ENCODE measurements at regions not wholly inside any gene's neighbourhood (a gene's known extent, or its start where the extent isn't known, plus 50 kb on each side); places are given as distances from the start of the nearest gene placed in this dataset.

DNA sequence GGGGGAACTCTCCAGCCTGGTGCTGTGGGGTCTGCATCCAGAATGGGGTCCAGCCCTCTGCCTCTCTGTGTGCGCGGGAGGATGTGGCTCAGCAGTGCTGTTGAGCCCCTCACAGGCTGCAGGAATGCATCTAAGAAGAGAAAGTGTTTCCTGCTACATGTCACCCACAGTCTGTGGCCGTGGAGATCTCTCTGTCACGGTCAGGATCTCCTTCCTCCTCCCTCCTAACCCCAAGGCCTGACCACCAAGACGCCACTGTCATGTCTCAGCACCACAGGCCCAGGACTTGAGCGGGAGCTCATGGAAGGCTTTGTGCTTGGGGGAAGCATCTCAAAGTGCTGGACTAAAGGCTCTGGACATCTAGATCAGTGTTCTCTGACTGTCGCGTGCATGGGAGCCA is 90.1 kb downstream of the SREK1 start:
- no peaks in the 10 kb centered on the region for H3K36me3 ChIP-seq (ENCODE audit: insufficient read depth, low read length)
- H3K79me2 ChIP-seq (ENCODE audit: insufficient read depth, low read length): no peaks in the 10 kb centered on the region
- H3K4me2 ChIP-seq (ENCODE audit: low read length): no peak overlapping the region
- H2AFZ ChIP-seq (ENCODE audit: low read length): no peak overlapping the region
- H4K20me1 ChIP-seq (ENCODE audit: insufficient read depth, low read length): no peaks in the 10 kb centered on the region
- no peak overlapping the region for H3K9ac ChIP-seq (ENCODE audit: low read length)
- H3K27me3 ChIP-seq (ENCODE audit: insufficient read depth, low read length): no peaks in the 10 kb centered on the region; the same call in 1 of the 2 replicates
- H3F3A ChIP-seq (ENCODE audit: insufficient read depth, low read length): no peaks in the 10 kb centered on the region
- no peaks in the 10 kb centered on the region for H3K9me2 ChIP-seq (ENCODE audit: low read depth, low read length)
- no peak overlapping the region for H3K27ac ChIP-seq (ENCODE audit: low read depth, low read length, poor library complexity, severe bottlenecking)
- H3K4me1 ChIP-seq (ENCODE audit: insufficient read depth, low read length, severe bottlenecking): no peaks in the 10 kb centered on the region
- TF ChIP-seq EZH2 (IDR thresholded peaks at IDR 0.05; ENCODE audit: borderline replicate concordance, low read length): no peak
- TF ChIP-seq, protein P1, sequence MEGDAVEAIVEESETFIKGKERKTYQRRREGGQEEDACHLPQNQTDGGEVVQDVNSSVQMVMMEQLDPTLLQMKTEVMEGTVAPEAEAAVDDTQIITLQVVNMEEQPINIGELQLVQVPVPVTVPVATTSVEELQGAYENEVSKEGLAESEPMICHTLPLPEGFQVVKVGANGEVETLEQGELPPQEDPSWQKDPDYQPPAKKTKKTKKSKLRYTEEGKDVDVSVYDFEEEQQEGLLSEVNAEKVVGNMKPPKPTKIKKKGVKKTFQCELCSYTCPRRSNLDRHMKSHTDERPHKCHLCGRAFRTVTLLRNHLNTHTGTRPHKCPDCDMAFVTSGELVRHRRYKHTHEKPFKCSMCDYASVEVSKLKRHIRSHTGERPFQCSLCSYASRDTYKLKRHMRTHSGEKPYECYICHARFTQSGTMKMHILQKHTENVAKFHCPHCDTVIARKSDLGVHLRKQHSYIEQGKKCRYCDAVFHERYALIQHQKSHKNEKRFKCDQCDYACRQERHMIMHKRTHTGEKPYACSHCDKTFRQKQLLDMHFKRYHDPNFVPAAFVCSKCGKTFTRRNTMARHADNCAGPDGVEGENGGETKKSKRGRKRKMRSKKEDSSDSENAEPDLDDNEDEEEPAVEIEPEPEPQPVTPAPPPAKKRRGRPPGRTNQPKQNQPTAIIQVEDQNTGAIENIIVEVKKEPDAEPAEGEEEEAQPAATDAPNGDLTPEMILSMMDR (IDR thresholded peaks at IDR 0.05; ENCODE audit: low read length): no peak
- H3K9me3 ChIP-seq (ENCODE audit: low read length): no peaks in the 10 kb centered on the region
- no peak overlapping the region for H3K4me3 ChIP-seq (ENCODE audit: low read depth, low read length, poor library complexity, severe bottlenecking)

DNA sequence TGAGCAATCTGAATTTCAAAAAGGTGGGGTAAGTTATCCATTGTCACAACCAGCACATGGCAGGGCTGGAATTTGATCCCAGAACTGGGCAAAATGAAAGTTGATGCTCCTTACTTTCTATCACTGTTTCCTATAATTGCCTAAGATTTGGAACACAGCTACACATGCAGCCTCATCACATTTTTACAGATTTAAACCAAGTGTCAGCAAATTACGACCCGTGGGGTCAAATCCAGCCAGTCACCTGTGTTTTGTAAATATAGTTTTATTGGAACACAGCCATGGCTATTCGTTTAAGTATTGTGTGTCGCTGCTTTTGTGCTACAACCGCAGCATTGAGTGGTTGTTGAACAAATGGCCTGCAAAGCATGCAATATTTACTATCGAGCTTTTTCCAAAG is 94.3 kb downstream of the SREK1 start:
- no peak overlapping the region for H3K9ac ChIP-seq (ENCODE audit: low read length)
- no peak overlapping the region for H3K4me2 ChIP-seq (ENCODE audit: low read length)
- no peaks in the 10 kb centered on the region for H3K36me3 ChIP-seq (ENCODE audit: insufficient read depth, low read length)
- H2AFZ ChIP-seq (ENCODE audit: low read length): no peak overlapping the region
- H3K4me1 ChIP-seq (ENCODE audit: insufficient read depth, low read length, severe bottlenecking): no peaks in the 10 kb centered on the region
- no peaks in the 10 kb centered on the region for H3F3A ChIP-seq (ENCODE audit: insufficient read depth, low read length)
- H3K79me2 ChIP-seq (ENCODE audit: insufficient read depth, low read length): no peaks in the 10 kb centered on the region
- no peak overlapping the region for H3K4me3 ChIP-seq (ENCODE audit: low read depth, low read length, poor library complexity, severe bottlenecking)
- H4K20me1 ChIP-seq (ENCODE audit: insufficient read depth, low read length): no peaks in the 10 kb centered on the region
- H3K27me3 ChIP-seq (ENCODE audit: insufficient read depth, low read length): no peaks in the 10 kb centered on the region; the same call in 1 of the 2 replicates
- no peaks in the 10 kb centered on the region for H3K9me3 ChIP-seq (ENCODE audit: low read length)
- no peak overlapping the region for H3K27ac ChIP-seq (ENCODE audit: low read depth, low read length, poor library complexity, severe bottlenecking)
- TF ChIP-seq EZH2 (IDR thresholded peaks at IDR 0.05; ENCODE audit: borderline replicate concordance, low read length): no peak
- TF ChIP-seq, protein P1 (IDR thresholded peaks at IDR 0.05; ENCODE audit: low read length): no peak
- H3K9me2 ChIP-seq (ENCODE audit: low read depth, low read length): no peaks in the 10 kb centered on the region

DNA sequence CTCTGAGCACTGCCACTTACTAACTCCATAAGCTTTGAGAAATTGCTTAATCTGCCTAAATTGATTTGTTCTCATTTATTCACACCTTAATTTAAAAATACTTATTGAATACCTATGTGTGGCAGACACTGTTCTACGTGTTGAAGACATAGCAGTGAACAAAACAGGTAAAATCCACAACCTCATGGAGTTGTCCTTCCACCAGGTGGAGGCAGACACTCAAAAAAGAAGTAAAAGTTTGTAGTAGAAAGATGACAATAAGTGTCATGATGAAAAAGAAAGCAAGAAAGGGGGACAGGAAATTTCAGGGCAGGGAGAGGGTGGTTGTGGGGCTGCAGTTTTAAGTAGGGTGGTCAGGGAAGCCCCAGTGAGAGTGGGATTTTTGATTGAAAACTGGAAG is 94.9 kb downstream of the SREK1 start:
- TF ChIP-seq, protein P1 (IDR thresholded peaks at IDR 0.05; ENCODE audit: low read length): peak; percentile 44
- TF ChIP-seq EZH2 (IDR thresholded peaks at IDR 0.05; ENCODE audit: borderline replicate concordance, low read length): no peak
- no peaks in the 10 kb centered on the region for H3K9me2 ChIP-seq (ENCODE audit: low read depth, low read length)
- no peak overlapping the region for H2AFZ ChIP-seq (ENCODE audit: low read length)
- no peaks in the 10 kb centered on the region for H3K9me3 ChIP-seq (ENCODE audit: low read length)
- no peak overlapping the region for H3K4me3 ChIP-seq (ENCODE audit: low read depth, low read length, poor library complexity, severe bottlenecking)
- H3K79me2 ChIP-seq (ENCODE audit: insufficient read depth, low read length): no peaks in the 10 kb centered on the region
- no peak overlapping the region for H3K27ac ChIP-seq (ENCODE audit: low read depth, low read length, poor library complexity, severe bottlenecking)
- no peak overlapping the region for H3K9ac ChIP-seq (ENCODE audit: low read length)
- no peak overlapping the region for H3K4me2 ChIP-seq (ENCODE audit: low read length)
- H3K4me1 ChIP-seq (ENCODE audit: insufficient read depth, low read length, severe bottlenecking): no peaks in the 10 kb centered on the region
- no peaks in the 10 kb centered on the region for H3F3A ChIP-seq (ENCODE audit: insufficient read depth, low read length)
- no peaks in the 10 kb centered on the region; the same call in 1 of the 2 replicates for H3K27me3 ChIP-seq (ENCODE audit: insufficient read depth, low read length)
- H3K36me3 ChIP-seq (ENCODE audit: insufficient read depth, low read length): no peaks in the 10 kb centered on the region
- no peaks in the 10 kb centered on the region for H4K20me1 ChIP-seq (ENCODE audit: insufficient read depth, low read length)
